Ammon's horn (tissue), 1 donor: ENCODE measurements at regions not wholly inside any gene's neighbourhood (a gene's known extent, or its start where the extent isn't known, plus 50 kb on each side); places are given as distances from the start of the nearest gene placed in this dataset.

Experiments used
- DNase-seq: peaks from one replicate; pipeline ENCODE4 v3.0.0-alpha.2; 2016; ENCODE audit warnings: low spot score

GRCh38 chr2:65686928-65687521 lies 254.6 kb upstream of the SPRED2 start:
- DNase-seq = no peak

GRCh38 chr2:65681503-65681902 lies 249.1 kb upstream of the SPRED2 start:
- DNase-seq = no peak

DNA sequence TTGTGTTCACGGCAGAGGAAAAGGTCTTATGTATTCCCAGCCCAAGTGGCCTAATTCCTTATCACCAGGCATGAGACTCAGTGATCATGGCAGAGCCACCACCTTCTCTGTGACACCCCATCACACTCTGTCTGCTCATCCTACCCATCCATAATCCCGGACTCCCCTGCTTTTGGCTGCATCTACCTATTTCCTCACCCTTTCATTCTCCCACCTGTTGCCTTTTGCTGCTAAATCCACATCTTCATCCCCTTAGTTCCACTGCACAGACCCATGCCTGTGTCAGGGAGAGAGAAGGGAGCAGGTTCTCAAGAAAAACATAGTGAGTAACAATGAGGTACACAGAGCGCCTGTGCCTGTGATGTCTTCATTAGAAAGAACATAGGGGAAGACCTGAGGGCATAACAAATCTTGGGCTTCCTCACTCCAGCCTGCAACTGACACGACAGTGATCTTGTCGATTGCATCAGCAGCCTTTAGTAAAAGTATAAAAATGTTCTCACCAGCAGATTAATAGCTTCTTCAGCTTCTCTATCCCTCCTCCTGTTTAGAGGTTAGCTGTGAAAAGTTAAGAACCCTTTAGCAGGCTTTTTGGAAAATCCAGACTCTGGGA lies 246.5 kb upstream of the SPRED2 start:
- no peak for DNase-seq

GRCh38 chr2:65675350-65675749 lies 243.0 kb upstream of the SPRED2 start:
- DNase-seq = no peak

- DNase-seq = no peak
These were observed 239.4 kb upstream of the SPRED2 start for GRCh38 chr2:65671670-65672242.

DNA sequence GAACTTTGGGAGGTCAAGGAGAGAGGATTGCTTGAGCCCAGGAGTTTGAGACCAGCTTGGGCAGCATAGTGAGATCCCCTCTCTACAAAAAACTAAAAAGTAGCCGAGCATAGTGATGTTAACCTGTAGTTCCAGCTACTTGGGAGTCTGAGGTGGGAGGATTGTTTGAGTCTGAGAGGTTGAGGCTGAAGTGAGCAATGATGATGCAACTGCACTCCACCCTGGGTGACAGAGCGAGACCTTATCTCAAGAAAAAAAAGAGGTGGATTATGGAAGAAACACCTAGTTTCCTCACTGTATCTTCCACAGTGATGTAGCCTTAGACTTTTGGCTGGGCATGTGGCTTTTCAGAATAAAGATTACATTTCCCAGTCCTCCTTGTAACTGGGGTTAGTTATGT lies 237.2 kb upstream of the SPRED2 start:
- DNase-seq = no peak

DNA sequence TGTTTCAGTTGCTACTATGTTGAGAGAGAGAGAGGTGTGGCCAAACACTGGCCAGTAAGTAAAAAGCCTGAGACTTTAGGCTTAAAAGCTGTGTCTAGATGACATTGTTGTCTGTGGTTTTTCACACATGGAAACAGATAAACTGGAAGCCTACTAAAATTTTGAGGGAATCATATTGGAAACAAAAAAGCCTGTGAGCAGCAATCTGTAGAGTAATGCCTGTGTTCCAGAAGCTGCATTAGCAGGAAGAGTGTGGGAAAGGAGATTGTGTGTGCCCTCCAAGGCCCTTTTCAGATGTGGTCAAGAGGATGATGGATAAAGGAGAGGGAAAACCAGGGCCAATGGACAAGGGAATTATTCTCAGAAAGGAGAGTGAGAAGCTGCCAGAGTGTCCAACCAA lies 236.3 kb upstream of the SPRED2 start:
- no peak for DNase-seq

DNA sequence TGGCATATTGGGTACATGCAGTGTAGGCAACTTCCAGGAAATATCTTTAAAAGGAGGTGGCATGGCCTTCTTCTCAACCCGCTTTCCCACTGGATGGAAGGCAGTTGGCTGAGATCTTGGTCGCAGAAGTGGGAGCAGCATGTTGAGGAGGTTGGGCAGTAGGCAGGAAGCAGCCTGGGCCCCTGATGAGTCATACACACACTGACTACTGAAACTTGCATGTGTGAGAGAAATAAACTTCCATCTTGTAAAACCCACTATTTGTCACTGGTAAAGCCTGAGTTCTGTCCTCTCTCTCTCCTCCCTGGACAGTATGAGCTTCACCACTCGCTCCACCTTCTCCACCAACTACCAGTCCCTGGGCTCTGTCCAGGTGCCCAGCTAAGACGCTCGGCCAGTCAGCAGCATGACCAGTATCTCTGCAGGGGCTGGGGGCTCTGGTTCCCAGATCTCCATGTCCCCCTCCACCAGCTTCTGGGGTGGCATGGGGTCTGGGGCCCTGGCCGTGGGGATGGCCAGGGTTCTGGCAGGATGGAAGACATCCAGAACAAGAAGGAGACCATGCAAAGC lies 233.8 kb upstream of the SPRED2 start:
- peak; percentile 36 for DNase-seq

DNA sequence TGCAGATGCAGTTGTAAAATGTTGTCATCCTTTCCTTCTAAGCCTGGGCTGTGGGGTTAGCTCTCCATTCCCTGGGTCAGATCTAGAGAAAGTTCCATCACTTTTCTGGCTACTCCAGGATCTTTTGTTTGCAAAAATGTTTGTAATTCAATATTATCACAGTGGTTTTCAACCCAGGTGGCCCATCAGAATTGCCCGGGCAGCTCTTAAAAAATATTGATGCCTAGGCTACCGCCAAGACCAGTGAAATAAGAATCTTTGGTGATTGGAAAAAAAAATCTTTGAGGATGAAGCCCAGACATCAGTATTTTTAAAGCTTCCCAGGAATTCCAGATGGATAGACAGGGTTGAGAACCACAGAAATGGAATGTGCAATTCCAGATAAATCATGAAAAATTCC lies 232.5 kb upstream of the SPRED2 start:
- DNase-seq = no peak

DNA sequence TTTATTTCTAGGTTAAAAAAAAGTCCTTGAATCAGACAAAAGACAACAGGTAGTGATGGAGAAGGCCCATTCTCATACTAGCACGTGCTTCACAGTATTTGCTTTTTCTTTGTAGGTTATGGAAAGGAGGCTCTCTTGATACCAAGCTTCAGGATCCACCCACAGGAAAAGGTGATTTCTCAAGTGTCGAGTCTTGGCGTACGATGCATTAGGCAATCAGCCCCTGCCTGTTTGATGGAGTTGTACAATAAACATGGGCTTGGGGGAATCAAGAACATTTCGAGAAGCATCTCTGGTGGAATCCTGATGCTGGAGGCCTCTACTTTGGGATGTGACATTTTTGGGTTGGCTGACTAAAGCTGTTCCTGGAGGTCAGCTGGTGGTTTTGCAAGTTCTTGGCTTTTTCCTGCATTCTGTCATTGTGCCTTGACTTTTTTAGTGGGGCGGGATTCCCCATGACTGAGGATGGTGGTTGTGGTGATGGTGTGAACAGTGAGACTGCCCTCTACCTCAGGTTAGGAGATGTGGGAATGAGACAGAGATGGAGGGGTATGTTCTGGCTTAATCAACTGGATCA lies 231.5 kb upstream of the SPRED2 start:
- no peak for DNase-seq

GRCh38 chr2:65662654-65663432 lies 230.4 kb upstream of the SPRED2 start:
- DNase-seq = no peak

- no peak for DNase-seq
These were observed 229.7 kb upstream of the SPRED2 start for GRCh38 chr2:65661980-65662653.

DNA sequence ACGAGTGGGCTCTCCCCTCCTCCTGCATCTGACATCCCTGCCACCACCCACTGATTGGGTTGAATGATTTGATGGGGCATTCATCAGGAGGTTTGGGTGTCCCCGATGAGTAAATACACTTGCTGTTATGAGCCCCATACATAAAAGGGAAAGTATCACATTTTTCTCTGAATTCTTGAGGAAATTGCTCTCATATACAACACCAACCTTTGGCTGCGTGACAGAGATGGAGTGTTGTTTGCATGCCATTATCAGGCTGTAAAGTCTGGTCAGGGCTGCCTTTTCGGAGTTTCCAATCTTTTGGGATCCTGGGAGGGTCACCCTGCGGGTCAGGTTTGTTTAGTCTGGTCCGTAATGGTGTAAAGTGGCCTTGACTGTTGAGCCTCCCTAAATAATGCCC lies 227.9 kb upstream of the SPRED2 start:
- DNase-seq = no peak

- no peak for DNase-seq
These were observed 226.5 kb upstream of the SPRED2 start for GRCh38 chr2:65658881-65659280.

GRCh38 chr2:65658266-65658665 lies 225.9 kb upstream of the SPRED2 start:
- DNase-seq = no peak

DNA sequence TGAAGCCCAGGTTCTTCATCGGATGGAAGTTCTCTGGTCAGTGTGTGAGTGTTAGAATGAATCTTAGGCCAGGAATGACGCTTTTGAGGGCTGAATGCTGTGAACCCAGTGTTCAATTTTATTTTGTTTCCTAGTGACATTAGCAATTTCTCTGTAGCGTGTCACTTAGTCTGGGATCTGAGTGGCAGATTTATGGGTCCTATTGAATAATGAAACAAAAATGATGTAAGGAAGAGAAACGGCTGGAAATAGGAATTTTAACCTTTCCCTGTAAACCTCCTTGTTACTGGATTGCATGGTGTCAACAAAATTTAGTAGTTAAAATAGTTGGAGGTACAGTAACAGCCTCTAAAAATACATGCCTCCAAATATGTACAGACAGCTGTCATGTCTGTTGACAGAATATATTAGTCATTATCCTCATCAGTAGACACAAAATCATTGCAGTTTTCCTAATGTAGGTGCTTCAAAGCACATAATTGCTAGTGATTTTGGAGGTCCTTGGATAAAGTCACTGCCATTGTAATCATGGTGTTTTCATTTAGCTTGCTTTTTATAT lies 223.8 kb upstream of the SPRED2 start:
- no peak for DNase-seq

GRCh38 chr2:65655000-65655399 lies 222.6 kb upstream of the SPRED2 start:
- DNase-seq = no peak

DNA sequence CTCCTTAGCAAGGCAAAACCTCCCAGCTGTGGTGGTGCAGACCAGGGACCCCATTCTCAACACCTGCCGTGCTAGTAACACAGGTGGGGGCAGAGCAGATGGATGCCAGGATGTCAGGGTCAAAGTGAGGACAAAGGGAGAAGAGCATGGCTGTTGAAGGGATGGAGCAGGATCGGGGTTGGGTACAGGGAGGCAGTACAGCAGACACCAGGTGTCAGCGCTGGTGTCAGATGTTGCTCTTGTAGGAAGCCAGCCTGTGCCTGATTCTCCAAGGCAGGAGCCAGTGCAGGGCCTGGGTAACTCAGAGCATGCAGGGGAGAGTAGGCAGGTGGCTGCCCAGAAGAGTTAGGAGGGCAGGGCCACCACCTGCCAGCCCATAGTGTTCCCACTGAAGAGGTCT lies 222.1 kb upstream of the SPRED2 start:
- DNase-seq = no peak

GRCh38 chr2:65652066-65652465 lies 219.7 kb upstream of the SPRED2 start:
- no peak for DNase-seq

DNA sequence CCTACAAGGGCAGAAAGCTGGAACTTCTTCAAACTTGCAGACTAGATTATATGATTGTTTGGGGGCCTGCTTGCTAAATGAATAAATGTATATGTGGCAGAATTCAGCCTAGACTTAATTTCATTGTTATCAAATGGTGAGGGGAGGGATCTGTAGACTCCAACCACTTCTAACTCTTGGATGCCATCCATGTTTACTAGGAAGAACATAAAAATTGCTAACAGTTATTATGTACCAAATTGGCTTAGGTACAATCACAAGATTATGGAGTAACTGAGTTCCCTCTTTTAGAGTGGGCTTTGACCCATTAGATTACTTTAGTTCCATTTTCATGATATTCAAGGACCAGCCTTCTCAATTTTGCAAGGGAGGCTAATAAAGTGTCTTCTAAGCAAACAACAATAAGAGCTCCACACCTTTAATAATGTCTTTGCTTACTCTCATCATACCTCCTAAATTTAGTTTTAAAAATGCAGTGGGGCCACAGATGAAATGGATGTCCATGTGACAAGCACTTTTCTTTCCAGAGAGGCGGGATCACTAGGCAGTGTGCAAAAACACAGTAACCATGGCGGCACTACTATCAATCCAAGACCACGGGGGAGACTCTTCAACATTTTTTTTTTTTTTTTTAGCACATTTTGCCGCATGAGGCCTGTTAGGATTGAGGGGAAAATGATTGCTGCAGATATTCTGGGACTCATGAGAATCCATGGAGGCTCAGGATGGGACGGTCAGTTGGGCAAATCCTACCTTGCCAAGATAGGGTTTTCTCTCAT lies 217.6 kb upstream of the SPRED2 start:
- no peak for DNase-seq
